ENCODE measurements at regions not wholly inside any gene's neighbourhood (a gene's known extent, or its start where the extent isn't known, plus 50 kb on each side); places are given as distances from the start of the nearest gene placed in this dataset.
"Not testable (repeated sequence)": the region's sequence is repeated elsewhere in the genome, so short reads cannot be mapped to it uniquely, and the experiment has no call there.

DNA sequence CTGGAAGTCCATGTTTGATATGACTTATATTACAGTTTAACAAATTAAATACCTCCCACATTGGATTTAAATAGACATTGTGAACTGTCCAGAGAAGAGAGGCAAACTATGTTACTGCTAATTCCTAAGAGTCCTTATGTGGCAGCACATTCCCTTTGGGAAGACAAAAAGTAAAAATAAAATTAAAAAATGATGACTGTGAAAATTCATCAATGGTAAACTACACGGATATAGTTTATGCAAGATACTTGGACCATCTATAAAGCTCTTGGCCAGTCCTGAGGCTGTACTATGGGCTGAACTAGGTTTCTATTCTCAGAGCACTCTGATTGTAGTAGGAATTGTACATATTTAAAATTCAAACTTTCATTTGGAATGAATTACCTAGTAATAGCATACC, 206.4 kb downstream of the LRRK2 start:
- no peak for DNase-seq

DNA sequence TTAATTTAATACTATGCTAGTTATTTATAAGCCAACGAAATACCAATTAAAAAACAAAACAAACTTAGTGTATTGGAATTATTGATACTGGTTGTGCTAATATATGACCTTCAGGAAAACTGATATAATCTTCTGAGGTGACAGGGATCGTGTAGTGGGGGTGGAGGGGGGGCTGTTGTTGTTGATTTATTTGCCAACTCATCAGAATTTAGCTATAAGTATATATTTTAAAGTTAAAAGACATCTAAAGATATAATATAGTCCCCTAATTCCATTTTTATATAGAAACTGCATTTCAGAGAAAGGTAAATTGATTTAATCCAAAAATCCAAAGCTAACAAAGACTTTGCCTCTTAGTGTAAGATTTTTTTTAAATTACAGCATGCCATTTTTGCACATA, 210.5 kb downstream of the LRRK2 start:
- DNase-seq = no peak

DNA sequence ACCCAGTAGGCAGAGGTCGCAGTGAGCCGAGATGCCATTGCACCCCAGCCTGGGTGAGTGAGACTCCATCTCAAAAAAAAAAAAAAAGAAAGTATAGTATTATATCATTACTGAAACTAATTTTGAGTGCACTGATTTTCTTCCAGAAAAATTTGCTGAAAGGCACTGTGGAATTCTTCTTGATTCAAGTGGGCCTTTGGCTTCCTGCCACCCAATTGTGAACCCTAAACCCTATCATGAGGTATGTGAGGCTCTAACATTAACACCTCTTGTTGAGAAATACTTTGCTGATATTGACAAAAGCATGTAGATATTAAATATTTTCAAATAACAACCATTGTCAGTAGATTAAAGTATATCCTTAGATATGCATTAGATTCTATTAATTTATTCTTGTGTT, 211.2 kb downstream of the LRRK2 start:
- no peak for DNase-seq

DNA sequence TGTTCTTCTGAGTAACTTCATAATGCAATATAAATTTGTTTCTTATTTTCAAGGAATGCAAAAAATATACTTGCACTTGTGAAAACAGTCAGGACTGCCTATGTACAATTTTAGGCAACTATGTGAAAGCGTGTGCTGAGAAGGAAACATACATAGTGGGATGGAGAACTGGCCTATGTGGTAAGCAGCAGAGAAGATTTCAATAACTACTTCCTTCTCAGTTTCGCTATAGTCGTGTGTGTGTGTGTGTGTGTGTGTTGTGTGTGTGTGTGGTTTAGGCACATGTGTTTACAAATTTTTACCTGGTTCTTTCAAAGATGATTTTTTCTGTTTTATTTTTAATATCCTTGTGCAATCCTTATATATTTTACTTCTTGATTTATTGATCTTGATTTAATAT, 211.8 kb downstream of the LRRK2 start:
- DNase-seq = no peak

DNA sequence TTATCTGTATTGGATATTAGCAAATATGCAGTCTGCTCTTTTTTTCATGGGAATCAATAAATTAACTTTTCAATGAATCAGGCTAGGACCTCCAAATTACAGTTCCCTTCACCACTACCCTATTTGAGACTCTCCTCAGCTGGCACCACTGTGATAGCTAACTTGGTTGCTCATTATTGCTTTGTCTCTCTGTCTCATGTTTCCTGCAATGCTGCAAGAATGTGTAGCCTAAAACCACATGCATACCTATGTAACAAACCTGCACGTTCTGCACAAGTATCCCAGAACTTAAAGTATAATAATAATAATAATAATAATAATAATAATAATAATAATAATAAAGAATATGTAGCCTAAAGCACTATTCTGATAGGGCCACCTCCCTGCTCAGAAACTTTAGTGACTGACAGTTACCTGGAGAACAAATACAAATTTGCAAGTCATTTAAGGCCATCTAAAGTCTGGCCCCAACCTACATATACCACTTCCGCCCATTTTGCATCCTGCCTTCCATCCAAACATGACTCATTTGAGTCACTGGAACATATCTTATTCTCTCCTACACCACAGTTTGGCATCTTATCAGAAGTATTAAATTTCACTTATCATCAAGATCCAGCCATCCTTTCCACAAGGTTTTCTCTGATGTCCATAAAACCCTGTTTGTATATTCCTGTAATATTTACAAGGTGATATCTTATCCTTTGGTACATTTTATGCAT, 215.1 kb downstream of the LRRK2 start:
- no peak for DNase-seq

DNA sequence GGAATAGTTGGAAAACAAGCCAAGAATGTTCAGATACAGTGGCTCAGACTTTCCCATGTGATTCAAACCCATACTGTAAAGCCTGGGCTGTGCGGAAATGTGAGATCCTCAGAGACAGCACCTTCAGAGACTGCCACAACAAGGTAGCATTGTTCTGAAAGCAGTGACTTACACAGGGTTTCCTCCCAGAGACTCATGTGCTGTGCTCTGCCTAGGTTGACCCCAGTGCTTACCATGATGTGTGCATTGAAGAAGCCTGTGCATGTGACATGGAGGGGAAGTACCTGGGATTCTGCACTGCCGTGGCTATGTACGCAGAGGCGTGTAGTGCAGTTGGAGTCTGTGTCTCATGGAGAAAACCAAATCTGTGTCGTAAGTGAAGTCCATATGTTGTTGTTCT, 219.4 kb downstream of the LRRK2 start:
- no peak for DNase-seq

DNA sequence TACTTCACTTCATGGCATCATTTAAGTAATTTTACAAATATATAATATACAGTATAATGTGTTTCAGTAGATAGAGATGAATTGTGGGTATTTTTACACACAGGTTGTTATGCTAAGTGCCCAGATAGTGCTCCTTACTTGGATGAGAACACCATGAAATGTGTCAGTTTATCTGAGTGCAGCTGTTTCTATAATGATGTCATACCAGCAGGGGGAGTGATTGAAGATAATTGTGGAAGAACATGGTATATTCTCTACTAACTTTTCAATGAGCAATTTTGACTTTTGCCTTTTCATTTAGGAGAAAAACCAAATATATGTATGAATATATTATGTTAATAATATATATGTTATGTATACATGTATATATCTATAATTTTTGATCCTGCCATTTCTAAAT, 221.6 kb downstream of the LRRK2 start:
- DNase-seq = no peak

DNA sequence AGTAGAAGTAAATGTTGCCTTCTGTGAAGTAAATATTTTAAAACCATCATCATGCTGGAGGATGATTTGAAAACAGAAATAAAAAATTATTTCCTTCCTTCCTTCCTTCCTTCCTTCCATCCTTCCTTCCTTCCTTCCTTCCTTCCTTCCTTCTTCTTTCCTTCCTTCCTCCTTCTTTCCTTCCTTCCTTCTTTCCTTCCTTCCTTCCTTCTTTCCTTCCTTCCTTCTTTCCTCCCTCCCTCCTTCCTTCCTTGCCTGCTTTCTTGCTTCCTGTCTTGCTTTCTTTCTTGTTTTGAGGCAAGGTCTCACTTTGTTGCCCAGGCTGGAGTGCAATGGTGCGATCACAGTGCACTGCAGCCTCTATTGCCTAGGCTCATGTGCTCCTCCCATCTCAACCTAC, 223.7 kb downstream of the LRRK2 start:
- DNase-seq = not testable (repeated sequence)

DNA sequence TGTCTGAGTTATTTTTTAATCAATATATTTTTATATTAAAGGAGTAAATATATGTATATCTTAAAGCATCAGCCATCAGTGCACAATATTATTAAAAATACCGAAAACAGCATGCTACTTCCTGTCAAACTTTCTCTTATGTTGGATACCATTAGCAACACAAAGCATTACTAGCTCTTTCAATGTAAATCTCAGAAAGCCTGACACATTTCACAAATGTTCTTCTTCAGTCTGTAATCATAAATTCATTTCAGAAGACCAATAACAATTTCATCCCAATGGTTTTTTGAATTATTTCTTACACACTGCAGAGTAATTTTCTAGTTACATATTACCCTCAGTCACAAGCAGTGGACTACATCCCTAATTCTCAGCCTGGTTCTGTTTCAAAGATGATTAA, 226.9 kb downstream of the LRRK2 start:
- DNase-seq = no peak

DNA sequence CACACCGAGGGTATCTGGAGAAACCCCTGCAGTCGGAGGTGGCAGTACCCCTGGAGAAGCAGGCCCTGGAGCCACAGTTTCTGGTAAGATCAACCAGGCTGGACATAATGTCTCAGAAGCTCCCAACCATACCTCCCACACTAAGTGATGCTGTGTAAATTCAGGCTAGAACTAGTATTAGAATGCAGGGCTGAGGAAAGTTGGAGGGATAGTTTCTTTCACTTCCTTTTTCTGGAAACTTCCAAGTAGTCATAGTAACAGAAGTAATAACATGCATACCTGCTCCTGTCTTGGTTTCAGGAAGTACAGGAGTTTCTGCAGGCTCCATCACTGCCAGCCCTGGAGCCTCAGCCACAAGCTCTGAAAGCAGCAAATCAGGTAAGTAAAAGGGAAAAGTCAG, 228.1 kb upstream of the CNTN1 start:
- no peak for DNase-seq

DNA sequence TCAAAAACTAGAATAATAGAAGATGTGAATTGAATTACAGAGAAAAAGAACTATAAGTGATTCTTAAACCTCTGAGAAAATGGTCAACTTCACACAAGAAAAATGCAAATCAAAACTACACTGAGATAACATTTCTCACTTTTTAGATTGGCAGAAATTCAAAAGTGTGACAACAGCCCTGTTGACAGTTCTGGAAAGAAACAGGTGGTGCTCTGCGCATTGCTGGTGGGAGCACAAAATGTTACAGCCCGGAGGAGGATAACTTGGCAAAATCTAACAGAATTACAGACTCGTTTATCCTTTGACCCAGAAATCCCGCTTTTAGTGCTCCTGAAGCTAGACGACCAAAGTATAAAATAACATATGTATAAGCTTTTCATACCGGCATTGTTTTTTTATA, 222.5 kb upstream of the CNTN1 start:
- DNase-seq = no peak

DNA sequence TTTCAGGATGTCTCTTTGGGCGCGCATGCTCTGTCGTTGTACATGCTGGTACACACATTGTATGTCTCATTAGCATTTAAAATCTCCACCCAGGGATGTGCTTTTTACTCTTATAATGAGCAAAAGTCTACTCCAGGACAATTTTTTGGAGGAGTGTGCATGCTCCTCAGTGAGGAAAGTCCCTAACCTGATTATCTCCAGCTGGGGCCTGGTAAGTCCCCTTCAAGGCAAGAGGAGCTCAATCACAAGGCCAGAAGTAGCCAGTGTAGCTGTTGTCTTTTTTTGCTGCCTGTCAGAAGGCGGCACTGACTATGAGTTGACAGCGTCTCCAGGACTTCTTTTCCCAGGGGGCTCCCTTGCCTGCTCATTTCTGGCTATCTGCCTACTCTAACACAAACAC, 218.3 kb upstream of the CNTN1 start:
- no peak for DNase-seq

DNA sequence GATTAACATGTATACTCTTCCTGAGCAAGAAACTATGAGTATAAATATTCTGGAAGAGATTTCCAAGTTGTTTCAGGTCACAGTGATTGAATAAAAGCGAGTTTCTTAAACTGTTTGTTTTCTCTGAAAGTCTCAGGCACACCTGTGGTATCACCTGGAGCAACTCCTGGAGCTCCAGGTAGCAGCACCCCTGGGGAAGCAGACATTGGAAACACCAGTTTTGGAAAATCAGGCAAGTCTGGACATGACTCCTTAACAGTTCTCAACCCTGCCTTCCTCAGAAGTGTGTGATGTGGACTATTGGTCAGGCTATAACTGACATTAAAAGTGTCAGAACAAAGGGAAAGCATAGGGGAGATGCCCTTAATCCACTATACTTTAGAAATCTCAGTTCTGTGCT, 217.6 kb upstream of the CNTN1 start:
- DNase-seq = no peak

DNA sequence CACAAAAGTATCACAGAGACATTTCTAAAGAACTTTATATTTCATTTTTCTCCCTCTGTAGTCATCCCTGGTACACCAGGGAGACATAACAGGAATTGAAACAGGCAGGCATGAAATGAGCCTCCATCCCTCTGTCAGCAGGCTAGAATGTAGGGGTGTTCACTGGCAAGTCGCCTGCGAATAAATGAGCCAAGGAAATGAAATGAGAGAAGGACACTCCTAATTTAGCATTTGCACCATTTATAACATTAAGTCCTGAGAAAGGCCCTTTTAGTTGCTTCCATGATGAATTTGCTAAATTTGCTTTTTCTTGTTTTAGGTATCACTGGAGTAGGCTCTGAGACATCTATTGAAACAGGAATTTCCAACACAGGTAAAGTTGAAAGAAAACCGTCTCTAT, 192.4 kb upstream of the CNTN1 start:
- DNase-seq = no peak

DNA sequence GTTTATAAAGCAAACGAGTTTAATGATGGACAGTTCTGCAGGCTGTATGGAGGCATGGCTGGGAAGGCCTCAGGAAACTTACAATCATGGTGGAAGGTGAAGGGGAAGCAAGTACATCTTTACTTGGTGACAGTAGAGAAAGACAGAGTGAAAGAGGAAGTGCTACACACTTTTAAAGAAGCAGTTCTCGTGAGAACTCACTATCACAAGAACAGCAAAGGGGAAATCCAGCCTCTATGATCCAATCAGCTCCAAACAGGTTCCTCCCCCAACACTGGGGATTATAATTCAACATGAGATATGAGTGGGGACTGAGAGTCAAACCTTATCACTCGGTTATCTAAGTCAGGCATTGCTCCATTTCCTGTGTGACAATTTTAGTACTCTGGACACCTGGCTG, 189.9 kb upstream of the CNTN1 start:
- no peak for DNase-seq

DNA sequence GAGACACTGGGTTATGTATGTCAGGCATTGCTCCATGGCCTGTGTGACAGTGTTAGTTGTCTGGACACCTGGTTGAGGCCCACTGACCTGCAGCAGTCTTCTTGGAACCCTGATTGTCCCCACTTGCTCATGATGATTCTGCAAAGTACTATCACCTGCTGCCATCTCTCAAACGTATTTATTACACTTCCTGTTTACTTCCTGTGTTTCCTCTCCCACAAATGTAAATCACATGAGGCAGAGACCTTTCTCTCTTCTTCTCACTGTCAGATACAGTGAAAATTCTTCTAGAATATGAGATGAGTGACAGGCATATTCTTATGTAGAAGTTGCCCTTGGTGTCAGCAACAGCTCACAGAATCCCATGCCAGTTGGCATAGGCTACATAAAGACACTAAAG, 186.9 kb upstream of the CNTN1 start:
- DNase-seq = no peak

DNA sequence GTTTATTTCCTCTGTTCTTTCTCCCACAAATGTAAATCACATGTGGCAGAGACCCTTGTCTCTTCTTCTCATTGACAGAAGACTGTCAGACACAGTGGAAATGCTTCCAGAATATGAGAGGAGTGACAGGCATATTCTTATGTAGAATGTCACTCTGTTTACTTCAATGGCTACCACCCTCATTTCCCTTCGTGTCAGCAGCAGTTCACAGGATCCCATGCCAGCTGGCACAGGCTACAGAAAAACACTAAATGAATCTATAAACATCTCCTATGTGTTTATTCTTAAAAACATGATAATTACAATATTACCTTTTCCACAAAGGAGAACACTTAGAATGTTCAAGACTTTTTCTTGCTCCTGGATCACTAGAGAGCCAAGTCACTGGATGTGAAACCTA, 183.8 kb upstream of the CNTN1 start:
- DNase-seq = no peak

DNA sequence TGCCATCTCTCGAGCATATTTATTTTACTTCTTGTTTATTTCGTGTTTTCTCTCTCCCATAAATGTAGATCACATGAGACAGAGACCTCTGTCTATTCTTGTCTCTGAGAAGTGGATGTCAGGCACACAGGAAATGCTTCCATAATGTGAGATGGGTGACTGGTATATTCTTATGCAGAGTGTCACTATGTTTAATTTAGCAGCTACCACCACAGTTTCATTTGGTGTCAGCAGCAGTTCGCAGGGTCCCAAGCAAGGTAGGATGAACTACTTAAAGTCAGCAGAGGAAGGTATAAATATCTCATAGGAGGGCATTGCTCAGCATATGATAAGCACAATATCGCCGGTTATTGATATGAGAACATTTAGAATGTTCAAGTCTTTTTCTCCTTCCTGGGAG, 180.9 kb upstream of the CNTN1 start:
- DNase-seq = no peak

DNA sequence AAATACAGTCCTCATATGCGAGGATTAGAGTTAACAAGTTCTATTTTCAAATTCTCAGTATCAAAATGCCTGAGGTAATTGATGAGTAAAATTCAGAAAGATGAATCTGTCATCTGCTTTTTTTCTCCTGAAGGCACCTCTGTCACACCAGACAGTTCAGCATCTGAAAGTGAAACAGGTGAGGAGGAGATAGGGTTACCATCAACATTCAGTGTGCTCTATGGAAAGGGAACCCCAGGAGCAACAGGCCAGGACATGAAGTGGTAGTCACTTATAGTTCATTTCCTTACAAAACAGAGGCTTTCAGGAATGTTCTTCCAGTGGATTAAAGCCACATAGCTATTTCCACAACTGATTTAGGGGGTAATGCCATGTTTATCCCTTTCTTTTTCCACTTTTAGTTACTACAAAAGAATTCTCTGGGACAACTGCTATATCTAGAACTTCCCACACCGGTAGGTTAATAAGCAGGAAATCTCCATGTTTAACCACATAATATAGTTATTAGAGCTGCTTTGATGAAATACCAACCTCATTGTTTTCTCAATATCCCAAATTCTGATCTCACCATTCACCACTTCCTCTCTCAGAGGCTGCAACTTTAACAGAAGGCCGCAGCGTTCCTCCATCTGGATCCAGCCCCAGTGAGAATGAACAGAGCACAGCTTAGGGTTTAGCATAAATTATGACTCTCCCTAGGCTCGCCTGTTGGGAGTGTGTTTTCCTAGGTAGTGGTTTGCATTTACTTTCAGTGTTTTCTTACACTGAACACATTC, 177.0 kb upstream of the CNTN1 start:
- no peak for DNase-seq

DNA sequence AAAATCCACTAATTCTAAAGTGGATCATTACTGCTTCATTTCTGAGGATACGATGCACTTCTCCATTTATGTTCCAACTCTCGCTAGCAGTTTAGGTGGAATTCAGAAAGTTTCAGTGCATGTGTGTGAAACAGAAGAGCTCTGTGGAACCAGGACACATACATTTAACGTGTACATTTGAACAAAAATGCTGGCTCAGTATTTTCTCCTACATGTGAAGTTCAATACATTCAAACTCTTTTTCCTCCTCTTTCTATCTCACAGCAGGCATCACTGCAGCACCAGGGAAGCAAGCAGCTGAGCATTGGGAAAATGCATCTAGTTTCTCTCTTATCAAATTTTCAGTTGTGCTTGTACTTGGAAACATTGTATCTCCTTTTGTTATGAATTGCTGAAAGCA, 169.4 kb upstream of the CNTN1 start:
- no peak for DNase-seq

DNA sequence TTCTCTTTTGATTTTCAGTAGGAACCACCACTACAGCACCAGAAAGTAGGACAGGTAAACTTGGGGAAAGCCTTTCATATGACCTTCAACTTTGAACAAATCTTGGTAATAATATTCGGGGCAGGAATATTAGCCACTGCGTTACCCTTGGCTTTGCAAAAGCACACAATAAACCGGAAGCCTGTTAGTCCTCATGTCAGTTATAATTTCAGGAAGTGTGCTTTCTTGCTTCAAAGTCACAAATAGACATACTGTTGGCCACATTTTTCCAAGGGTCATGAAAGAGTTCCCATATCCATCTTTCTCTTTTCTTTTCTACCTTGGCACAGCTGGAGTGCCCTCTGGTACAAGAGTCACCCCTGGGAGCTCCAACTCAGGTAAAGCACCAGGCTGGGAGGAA, 167.2 kb upstream of the CNTN1 start:
- no peak for DNase-seq

DNA sequence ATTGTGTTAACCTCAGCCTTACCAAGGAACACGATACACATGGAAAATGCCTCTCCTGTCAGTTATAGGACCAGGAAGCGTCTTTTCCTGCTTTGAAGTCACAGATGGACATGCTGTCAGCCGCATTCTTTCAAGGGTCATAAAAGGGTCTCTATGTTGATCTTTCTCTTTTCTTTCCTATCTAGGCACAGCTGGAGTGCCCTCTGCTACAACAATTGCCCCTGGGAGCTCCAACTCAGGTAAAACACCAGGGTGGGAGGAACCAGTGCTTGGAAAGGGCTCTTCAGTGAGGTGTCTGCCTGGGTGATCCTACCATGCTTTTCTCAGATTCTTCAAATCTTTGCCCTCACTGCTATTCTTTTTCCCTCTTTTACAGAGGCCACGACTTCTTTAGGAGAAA, 157.4 kb upstream of the CNTN1 start:
- no peak for DNase-seq

DNA sequence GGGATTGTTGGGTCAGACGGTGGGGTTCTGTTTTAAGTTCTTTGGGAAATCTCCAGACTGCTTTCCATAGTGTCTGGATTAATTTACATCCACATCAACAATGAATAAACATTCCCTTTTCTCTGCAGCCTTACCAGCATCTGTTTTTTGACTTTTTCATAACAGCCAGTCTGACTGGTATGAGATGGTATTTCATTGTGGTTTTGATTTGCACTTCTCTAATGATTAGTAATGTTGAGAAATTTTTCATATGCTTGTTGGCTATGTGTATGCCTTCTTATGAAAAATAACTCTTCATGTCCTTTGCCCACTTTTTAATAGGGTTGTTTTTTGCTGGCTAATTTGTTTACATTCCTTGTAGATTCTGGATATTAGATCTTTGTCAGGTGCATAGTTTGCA, 140.8 kb upstream of the CNTN1 start:
- DNase-seq = no peak

DNA sequence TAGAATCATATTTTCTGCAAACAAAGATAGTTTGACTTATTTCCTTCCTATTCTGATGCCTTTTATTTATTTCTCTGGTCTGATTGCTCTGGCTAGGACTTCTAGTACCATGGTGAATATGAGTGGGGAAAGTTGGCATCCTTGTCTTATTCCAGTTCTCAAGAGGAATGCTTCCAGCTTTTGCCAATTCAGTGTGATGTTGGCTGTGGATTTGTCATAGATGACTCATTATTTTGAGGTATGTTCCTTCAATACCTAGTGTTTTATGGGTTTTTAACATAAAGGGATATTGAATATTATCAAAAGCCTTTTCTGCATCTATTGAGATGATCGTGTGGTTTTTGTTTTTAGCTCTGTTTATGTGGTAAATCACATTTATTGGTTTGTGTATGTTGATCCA, 139.4 kb upstream of the CNTN1 start:
- DNase-seq = no peak

DNA sequence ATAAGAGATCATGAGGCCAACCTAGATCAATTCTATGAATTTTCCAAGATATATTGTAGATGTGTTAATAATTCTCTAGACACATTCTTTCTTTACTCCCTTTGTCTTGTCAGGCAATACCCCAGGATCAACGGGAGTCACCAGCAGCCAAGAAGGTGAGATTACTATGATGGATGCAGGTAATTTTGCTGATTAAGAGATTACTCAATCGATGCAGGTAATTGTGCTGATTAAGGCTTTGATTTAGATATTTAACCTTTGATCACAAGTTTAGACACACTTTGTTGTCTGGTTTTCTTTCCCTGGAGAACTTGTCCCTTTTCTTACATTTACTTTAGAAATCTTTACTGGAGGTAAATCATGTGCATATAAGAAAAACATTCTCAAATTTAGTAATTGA, 134.3 kb upstream of the CNTN1 start:
- no peak for DNase-seq
